ENCODE measurements at regions not wholly inside any gene's neighbourhood (a gene's known extent, or its start where the extent isn't known, plus 50 kb on each side); places are given as distances from the start of the nearest gene placed in this dataset.
"Not testable (repeated sequence)": the region's sequence is repeated elsewhere in the genome, so short reads cannot be mapped to it uniquely, and the experiment has no call there.

DNA sequence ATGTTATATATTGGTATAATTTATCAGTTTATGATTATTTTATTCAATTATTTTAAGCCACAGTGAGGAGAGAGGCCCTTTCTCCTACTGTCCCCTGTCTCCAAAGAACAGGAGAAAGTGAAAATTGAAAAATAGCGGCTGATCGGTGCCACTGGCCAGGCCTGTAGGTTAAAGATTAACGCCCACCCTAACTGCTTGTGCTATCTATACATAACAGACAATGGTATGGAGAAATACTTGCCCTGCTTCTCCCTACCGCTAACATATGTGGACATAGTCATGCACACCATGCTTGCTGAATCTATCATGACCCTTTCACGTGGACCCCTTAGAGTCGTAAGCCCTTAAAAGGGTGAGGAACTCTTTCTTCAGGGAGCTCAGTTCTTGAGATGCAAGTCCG, 67.5 kb downstream of the EIF1AY start:
- no peaks in the 10 kb centered on the region for H3K36me3 ChIP-seq (ENCODE audit: insufficient read depth, low read length)
- intact Hi-C loops (cut with DNase I, micrococcal nuclease), result loop anchor here in 1 of 2 experiments (10.0 kb wide), 1 partner anchor 828 kb away; no protein-coding TSS in a partner anchor
- H3K4me3 ChIP-seq (ENCODE audit: low read length), result no peak overlapping the region
- Mint-ChIP-seq H3K27ac (no peak overlapping the region), H3K27me3 (no peaks in the 10 kb centered on the region), H3K36me3 (ENCODE audit: low read depth) (no peaks in the 10 kb centered on the region), H3K4me1 (ENCODE audit: low read depth) (no peaks in the 10 kb centered on the region), H3K9me3 (no peaks in the 10 kb centered on the region), H3K4me3 (no peak overlapping the region)
- H3K27ac ChIP-seq (ENCODE audit: low read depth in 1 of 2, low read length in 2 of 2), result no peak overlapping the region
- no peak for DNase-seq
- H3K27me3 ChIP-seq (ENCODE audit: control insufficient read depth in 1 of 2, insufficient read depth in 2 of 2, low read length in 2 of 2), result no peaks in the 10 kb centered on the region
- TF ChIP-seq CTCF (IDR thresholded peaks at IDR 0.05), result no peak
- POLR2A ChIA-PET, result no interaction called here
- H3K4me1 ChIP-seq (ENCODE audit: insufficient read depth, low read length), result no peaks in the 10 kb centered on the region
- no peak for ATAC-seq (ENCODE audit: poor library complexity)
- CTCF ChIA-PET, result no interaction called here
- H3K9me3 ChIP-seq (ENCODE audit: control insufficient read depth in 1 of 2, insufficient read depth in 1 of 2, low read length in 2 of 2), result no peaks in the 10 kb centered on the region

DNA sequence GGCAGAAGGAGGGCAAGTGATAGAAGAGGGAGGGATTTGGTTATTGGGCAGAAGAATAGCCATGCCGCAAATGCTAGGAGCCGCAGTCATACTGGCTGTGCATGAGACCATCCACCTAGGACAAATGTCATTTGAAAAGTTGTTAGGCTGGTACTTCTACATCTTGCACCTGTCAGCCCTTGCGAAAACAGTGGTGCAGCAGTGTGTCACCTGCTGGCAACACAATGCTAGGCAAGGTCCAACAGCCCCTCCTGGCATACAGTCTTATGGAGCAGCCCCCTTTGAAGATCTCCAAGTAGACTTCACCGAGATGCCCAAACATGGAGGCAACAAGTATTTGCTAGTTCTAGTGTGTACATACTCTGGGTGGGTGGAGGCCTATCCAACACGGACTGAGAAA, 72.7 kb downstream of the EIF1AY start:
- Histone ChIP-seq H3K27ac (ENCODE audit: low read depth in 1 of 2, low read length in 2 of 2) (no peak overlapping the region), H3K27me3 (ENCODE audit: control insufficient read depth in 1 of 2, insufficient read depth in 2 of 2, low read length in 2 of 2) (no peaks in the 10 kb centered on the region), H3K36me3 (ENCODE audit: insufficient read depth, low read length) (no peaks in the 10 kb centered on the region), H3K9me3 (ENCODE audit: control insufficient read depth in 1 of 2, insufficient read depth in 1 of 2, low read length in 2 of 2) (no peaks in the 10 kb centered on the region), H3K4me3 (ENCODE audit: low read length) (no peak overlapping the region), H3K4me1 (ENCODE audit: insufficient read depth, low read length) (no peaks in the 10 kb centered on the region)
- intact Hi-C loops (cut with DNase I, micrococcal nuclease), result loop anchor here (1.0 to 10.0 kb wide), 4 partner anchors 87 to 833 kb away; no protein-coding TSS in a partner anchor
- Mint-ChIP-seq H3K4me1 (ENCODE audit: low read depth) (no peaks in the 10 kb centered on the region), H3K36me3 (ENCODE audit: low read depth) (no peaks in the 10 kb centered on the region), H3K27me3 (no peaks in the 10 kb centered on the region), H3K27ac (no peak overlapping the region), H3K4me3 (no peak overlapping the region), H3K9me3 (no peaks in the 10 kb centered on the region)
- DNase-seq (peak in 1 of 14 experiments; percentile 57), ATAC-seq (ENCODE audit: poor library complexity) (no peak)
- no peak for TF ChIP-seq CTCF (IDR thresholded peaks at IDR 0.05)
- ChIA-PET CTCF (no interaction called here), POLR2A (no interaction called here)

DNA sequence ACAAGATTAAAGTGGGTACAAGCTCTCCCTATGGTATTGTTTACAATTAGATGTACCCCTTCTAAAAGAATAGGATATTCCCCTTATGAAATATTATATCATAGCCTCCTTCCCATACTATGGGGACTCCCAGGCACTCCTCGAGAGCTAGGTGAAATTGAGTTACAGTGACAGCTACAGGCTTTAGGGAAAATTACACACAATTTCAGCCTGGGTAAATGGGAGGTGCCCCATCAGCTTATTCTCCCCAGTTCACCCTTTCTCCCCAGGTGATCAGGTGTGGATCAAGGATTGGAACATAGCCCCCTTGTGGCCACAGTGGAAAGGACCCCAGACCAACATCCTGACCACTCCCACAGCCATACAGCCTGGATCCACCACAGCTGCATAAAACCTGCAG, 73.3 kb downstream of the EIF1AY start:
- POLR2A ChIA-PET; H3K27ac ChIP-seq (ENCODE audit: low read depth in 1 of 2, low read length in 2 of 2); H3K4me1 ChIP-seq (ENCODE audit: insufficient read depth, low read length); ATAC-seq (ENCODE audit: poor library complexity); H3K36me3 ChIP-seq (ENCODE audit: insufficient read depth, low read length); H3K27ac Mint-ChIP-seq; H3K4me3 ChIP-seq (ENCODE audit: low read length); H3K27me3 Mint-ChIP-seq; H3K27me3 ChIP-seq (ENCODE audit: control insufficient read depth in 1 of 2, insufficient read depth in 2 of 2, low read length in 2 of 2); H3K9me3 Mint-ChIP-seq; H3K4me3 Mint-ChIP-seq; H3K4me1 Mint-ChIP-seq (ENCODE audit: low read depth); H3K9me3 ChIP-seq (ENCODE audit: control insufficient read depth in 1 of 2, insufficient read depth in 1 of 2, low read length in 2 of 2); CTCF ChIA-PET; H3K36me3 Mint-ChIP-seq (ENCODE audit: low read depth): not testable (repeated sequence)
- DNase-seq, result peak in 2 of 14 experiments; percentile 0 to 13
- intact Hi-C loops (cut with DNase I, micrococcal nuclease), result loop anchor here (1.0 to 10.0 kb wide), 4 partner anchors 88 to 834 kb away; no protein-coding TSS in a partner anchor

- DNase-seq (no peak), ATAC-seq (ENCODE audit: poor library complexity) (no peak)
- Mint-ChIP-seq H3K27ac (no peak overlapping the region), H3K4me1 (ENCODE audit: low read depth) (no peaks in the 10 kb centered on the region), H3K9me3 (no peaks in the 10 kb centered on the region), H3K27me3 (no peaks in the 10 kb centered on the region), H3K36me3 (ENCODE audit: low read depth) (no peaks in the 10 kb centered on the region), H3K4me3 (no peak overlapping the region)
- intact Hi-C loops (cut with DNase I, micrococcal nuclease), result no loop called here
- ChIA-PET CTCF (no interaction called here), POLR2A (no interaction called here)
- no peak overlapping the region for H3K4me3 ChIP-seq (ENCODE audit: low read length)
- H3K36me3 ChIP-seq (ENCODE audit: insufficient read depth, low read length), result no peaks in the 10 kb centered on the region
- no peaks in the 10 kb centered on the region for H3K4me1 ChIP-seq (ENCODE audit: insufficient read depth, low read length)
- no peak overlapping the region for H3K27ac ChIP-seq (ENCODE audit: low read depth in 1 of 2, low read length in 2 of 2)
- H3K9me3 ChIP-seq (ENCODE audit: control insufficient read depth in 1 of 2, insufficient read depth in 1 of 2, low read length in 2 of 2), result no peaks in the 10 kb centered on the region
- H3K27me3 ChIP-seq (ENCODE audit: control insufficient read depth in 1 of 2, insufficient read depth in 2 of 2, low read length in 2 of 2), result no peaks in the 10 kb centered on the region
- TF ChIP-seq CTCF (IDR thresholded peaks at IDR 0.05), result no peak
Observed at GRCh38 chrY:20651481-20651880, 75.9 kb downstream of the EIF1AY start.
